HG02678 (cell line): ENCODE measurements at regions not wholly inside any gene's neighbourhood (a gene's known extent, or its start where the extent isn't known, plus 50 kb on each side); places are given as distances from the start of the nearest gene placed in this dataset.
"Not testable (repeated sequence)": the region's sequence is repeated elsewhere in the genome, so short reads cannot be mapped to it uniquely, and the experiment has no call there.

Experiments used
- ATAC-seq: cut with Tn5 transposase; IDR thresholded peaks from one replicate; pipeline ENCODE4 v1.9.1; 2021; ENCODE audit warnings: mild to moderate bottlenecking, moderate library complexity; ENCODE audit not compliant: unreplicated experiment

GRCh38 chrX:128805236-128805635, 718.1 kb downstream of the SMARCA1 start:
- ATAC-seq, result no peak

- no peak for ATAC-seq
These were observed 718.5 kb downstream of the SMARCA1 start for GRCh38 chrX:128804828-128805227.

GRCh38 chrX:128800138-128800537, 723.2 kb downstream of the SMARCA1 start:
- no peak for ATAC-seq

GRCh38 chrX:128783139-128783538, 730.9 kb upstream of the ACTRT1 start:
- not testable (repeated sequence) for ATAC-seq

- ATAC-seq, result no peak
These were observed 729.3 kb upstream of the ACTRT1 start for GRCh38 chrX:128781506-128781905.

GRCh38 chrX:128780934-128781333, 728.7 kb upstream of the ACTRT1 start:
- ATAC-seq, result no peak

GRCh38 chrX:128769495-128769894, 717.3 kb upstream of the ACTRT1 start:
- no peak for ATAC-seq

GRCh38 chrX:128759745-128760144, 707.5 kb upstream of the ACTRT1 start:
- no peak for ATAC-seq

- ATAC-seq, result no peak
These were observed 707.0 kb upstream of the ACTRT1 start for GRCh38 chrX:128759177-128759576.

- no peak for ATAC-seq
These were observed 701.9 kb upstream of the ACTRT1 start for GRCh38 chrX:128754130-128754529.

- no peak for ATAC-seq
These were observed 687.3 kb upstream of the ACTRT1 start for GRCh38 chrX:128739539-128739938.

GRCh38 chrX:128728943-128729342, 676.7 kb upstream of the ACTRT1 start:
- no peak for ATAC-seq

GRCh38 chrX:128717635-128718578, 665.7 kb upstream of the ACTRT1 start:
- ATAC-seq, result no peak

GRCh38 chrX:128714425-128714824, 662.2 kb upstream of the ACTRT1 start:
- no peak for ATAC-seq

GRCh38 chrX:128699716-128700285, 647.6 kb upstream of the ACTRT1 start:
- ATAC-seq, result no peak

- no peak for ATAC-seq
These were observed 646.5 kb upstream of the ACTRT1 start for GRCh38 chrX:128698573-128699181.

- no peak for ATAC-seq
These were observed 639.7 kb upstream of the ACTRT1 start for GRCh38 chrX:128691872-128692271.

GRCh38 chrX:128685387-128685786, 633.2 kb upstream of the ACTRT1 start:
- no peak for ATAC-seq

GRCh38 chrX:128676651-128677050, 624.4 kb upstream of the ACTRT1 start:
- ATAC-seq, result no peak

GRCh38 chrX:128674326-128675086, 622.3 kb upstream of the ACTRT1 start:
- ATAC-seq, result not testable (repeated sequence)

GRCh38 chrX:128664211-128664610, 612.0 kb upstream of the ACTRT1 start:
- no peak for ATAC-seq
